ENCODE measurements at regions not wholly inside any gene's neighbourhood (a gene's known extent, or its start where the extent isn't known, plus 50 kb on each side); places are given as distances from the start of the nearest gene placed in this dataset.

DNA sequence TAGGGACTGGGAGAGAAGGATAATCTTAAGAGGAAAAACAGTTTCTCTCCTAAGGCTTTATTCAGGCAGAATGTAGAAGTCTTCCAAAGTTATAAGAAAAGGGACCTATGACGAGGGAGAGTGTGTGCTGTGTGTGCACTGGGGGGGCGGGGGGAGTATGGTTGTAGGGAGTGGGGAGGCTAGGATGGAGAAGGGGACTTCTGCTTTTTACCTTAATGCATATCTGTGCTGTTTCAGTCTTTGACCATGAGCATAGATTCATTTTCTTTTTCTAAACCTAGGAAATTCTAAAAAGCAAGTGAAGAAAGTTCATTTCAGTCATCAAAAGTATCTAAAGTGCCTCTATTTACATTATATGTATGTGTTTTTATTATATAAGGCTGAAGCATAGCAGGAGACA lies 52.6 kb upstream of the RASA2 start:
- TF ChIP-seq, protein P1, sequence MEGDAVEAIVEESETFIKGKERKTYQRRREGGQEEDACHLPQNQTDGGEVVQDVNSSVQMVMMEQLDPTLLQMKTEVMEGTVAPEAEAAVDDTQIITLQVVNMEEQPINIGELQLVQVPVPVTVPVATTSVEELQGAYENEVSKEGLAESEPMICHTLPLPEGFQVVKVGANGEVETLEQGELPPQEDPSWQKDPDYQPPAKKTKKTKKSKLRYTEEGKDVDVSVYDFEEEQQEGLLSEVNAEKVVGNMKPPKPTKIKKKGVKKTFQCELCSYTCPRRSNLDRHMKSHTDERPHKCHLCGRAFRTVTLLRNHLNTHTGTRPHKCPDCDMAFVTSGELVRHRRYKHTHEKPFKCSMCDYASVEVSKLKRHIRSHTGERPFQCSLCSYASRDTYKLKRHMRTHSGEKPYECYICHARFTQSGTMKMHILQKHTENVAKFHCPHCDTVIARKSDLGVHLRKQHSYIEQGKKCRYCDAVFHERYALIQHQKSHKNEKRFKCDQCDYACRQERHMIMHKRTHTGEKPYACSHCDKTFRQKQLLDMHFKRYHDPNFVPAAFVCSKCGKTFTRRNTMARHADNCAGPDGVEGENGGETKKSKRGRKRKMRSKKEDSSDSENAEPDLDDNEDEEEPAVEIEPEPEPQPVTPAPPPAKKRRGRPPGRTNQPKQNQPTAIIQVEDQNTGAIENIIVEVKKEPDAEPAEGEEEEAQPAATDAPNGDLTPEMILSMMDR (IDR thresholded peaks at IDR 0.05 in 2 of 3, conservative IDR thresholded peaks at IDR 0.05 in 1 of 3; ENCODE audit: borderline replicate concordance in 1 of 3, insufficient read depth in 1 of 3, low read depth in 2 of 3, low read length in 2 of 3) = no peak
- TF ChIP-seq, protein P2, sequence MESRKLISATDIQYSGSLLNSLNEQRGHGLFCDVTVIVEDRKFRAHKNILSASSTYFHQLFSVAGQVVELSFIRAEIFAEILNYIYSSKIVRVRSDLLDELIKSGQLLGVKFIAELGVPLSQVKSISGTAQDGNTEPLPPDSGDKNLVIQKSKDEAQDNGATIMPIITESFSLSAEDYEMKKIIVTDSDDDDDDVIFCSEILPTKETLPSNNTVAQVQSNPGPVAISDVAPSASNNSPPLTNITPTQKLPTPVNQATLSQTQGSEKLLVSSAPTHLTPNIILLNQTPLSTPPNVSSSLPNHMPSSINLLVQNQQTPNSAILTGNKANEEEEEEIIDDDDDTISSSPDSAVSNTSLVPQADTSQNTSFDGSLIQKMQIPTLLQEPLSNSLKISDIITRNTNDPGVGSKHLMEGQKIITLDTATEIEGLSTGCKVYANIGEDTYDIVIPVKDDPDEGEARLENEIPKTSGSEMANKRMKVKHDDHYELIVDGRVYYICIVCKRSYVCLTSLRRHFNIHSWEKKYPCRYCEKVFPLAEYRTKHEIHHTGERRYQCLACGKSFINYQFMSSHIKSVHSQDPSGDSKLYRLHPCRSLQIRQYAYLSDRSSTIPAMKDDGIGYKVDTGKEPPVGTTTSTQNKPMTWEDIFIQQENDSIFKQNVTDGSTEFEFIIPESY (IDR thresholded peaks at IDR 0.05; ENCODE audit: extremely low read depth, insufficient replicate concordance, low read length) = no peak
- TF ChIP-seq EZH2phosphoT487 (IDR thresholded peaks at IDR 0.05; ENCODE audit: borderline replicate concordance) = no peak
- TF ChIP-seq, protein P3, sequence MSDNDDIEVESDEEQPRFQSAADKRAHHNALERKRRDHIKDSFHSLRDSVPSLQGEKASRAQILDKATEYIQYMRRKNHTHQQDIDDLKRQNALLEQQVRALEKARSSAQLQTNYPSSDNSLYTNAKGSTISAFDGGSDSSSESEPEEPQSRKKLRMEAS (IDR thresholded peaks at IDR 0.05) = no peak

Data from HCT116 (cell line).